GM12891 (cell line): ENCODE measurements at regions not wholly inside any gene's neighbourhood (a gene's known extent, or its start where the extent isn't known, plus 50 kb on each side); places are given as distances from the start of the nearest gene placed in this dataset.

Experiments used
- POLR2A ChIP-seq: IDR thresholded peaks from 2 replicates; pipeline ENCODE4 v1.6.1; 2011; ENCODE audit warnings: low read depth, low read length, control low read depth
- TAF1 ChIP-seq: IDR thresholded peaks from 2 replicates; pipeline ENCODE4 v1.6.1; 2011; ENCODE audit warnings: low read depth, low read length, control low read depth

DNA sequence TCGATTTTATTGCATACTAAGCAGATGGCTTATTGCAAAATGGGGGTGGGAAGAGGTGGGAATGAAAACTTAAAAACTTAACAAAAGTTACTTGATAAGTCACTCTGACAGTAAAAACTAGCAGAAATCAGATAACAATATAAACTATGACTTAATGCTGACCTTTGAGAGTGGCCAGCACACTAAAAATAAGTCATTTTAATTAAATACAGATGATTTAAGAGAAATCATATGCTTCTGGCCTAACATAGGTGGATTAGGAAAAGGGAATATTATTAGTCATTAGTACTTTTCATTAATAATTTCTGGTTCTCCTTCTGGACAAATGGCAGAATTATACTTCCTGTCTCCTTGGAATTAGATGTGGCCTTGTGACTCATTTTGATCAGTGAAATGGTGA, 756.7 kb downstream of the PCDH19 start:
- TF ChIP-seq POLR2A (no peak), TAF1 (no peak)
